Activated naive CD4-positive, alpha-beta T cell treated with anti-CD3 and anti-CD28 coated beads, Interleukin-2, amount 50 U/mL, for 24 hours (primary cell): ENCODE measurements at regions not wholly inside any gene's neighbourhood (a gene's known extent, or its start where the extent isn't known, plus 50 kb on each side); places are given as distances from the start of the nearest gene placed in this dataset.
A peak's percentile ranks its signal among the peaks of the same experiment; 100 is the strongest.

Source experiments
- H3K27ac Mint-ChIP-seq: one replicate; pipeline ENCODE4 v1.8.0; 2021; ENCODE audit warnings: mild to moderate bottlenecking, mixed read lengths
- H3K27me3 Mint-ChIP-seq: one replicate; pipeline ENCODE4 v1.8.0; 2021; ENCODE audit warnings: mixed read lengths
- H3K36me3 Mint-ChIP-seq: one replicate; pipeline ENCODE4 v1.8.0; 2021; ENCODE audit warnings: mixed read lengths
- H3K4me1 Mint-ChIP-seq: one replicate; pipeline ENCODE4 v1.8.0; 2021; ENCODE audit warnings: mixed read lengths
- H3K4me3 Mint-ChIP-seq: one replicate; pipeline ENCODE4 v1.8.0; 2021; ENCODE audit warnings: mild to moderate bottlenecking, mixed read lengths
- H3K9me3 Mint-ChIP-seq: one replicate; pipeline ENCODE4 v1.8.0; 2021; ENCODE audit warnings: mixed read lengths

GRCh38 chr6:17020889-17021538, 80.8 kb upstream of the STMND1 start:
- peaks cover 7% of the 10 kb centered on the region for H3K27me3 Mint-ChIP-seq
- peaks cover 7% of the 10 kb centered on the region for H3K36me3 Mint-ChIP-seq
- H3K4me3 Mint-ChIP-seq = no peak overlapping the region
- peaks cover 6% of the 10 kb centered on the region for H3K4me1 Mint-ChIP-seq
- H3K27ac Mint-ChIP-seq = no peak overlapping the region
- H3K9me3 Mint-ChIP-seq = peaks cover 17% of the 10 kb centered on the region

GRCh38 chr6:17018425-17018824, 83.4 kb upstream of the STMND1 start:
- Mint-ChIP-seq H3K27ac (no peak overlapping the region), H3K36me3 (peaks cover 1% of the 10 kb centered on the region), H3K27me3 (peaks cover 8% of the 10 kb centered on the region), H3K9me3 (peaks cover 3% of the 10 kb centered on the region), H3K4me1 (peaks cover 16% of the 10 kb centered on the region), H3K4me3 (no peak overlapping the region)

GRCh38 chr6:17017416-17017815, 84.4 kb upstream of the STMND1 start:
- H3K27ac Mint-ChIP-seq = no peak overlapping the region
- peaks cover 1% of the 10 kb centered on the region for H3K36me3 Mint-ChIP-seq
- H3K4me1 Mint-ChIP-seq = peaks cover 16% of the 10 kb centered on the region
- no peak overlapping the region for H3K4me3 Mint-ChIP-seq
- no peaks in the 10 kb centered on the region for H3K9me3 Mint-ChIP-seq
- peaks cover 9% of the 10 kb centered on the region for H3K27me3 Mint-ChIP-seq

GRCh38 chr6:17015551-17016381, 86.1 kb upstream of the STMND1 start:
- Mint-ChIP-seq H3K4me3 (peak overlapping the region; percentile 79), H3K36me3 (peaks cover 1% of the 10 kb centered on the region), H3K27ac (peak overlapping the region; percentile 48), H3K27me3 (peaks cover 9% of the 10 kb centered on the region), H3K9me3 (peaks cover 4% of the 10 kb centered on the region), H3K4me1 (peaks cover 16% of the 10 kb centered on the region)

GRCh38 chr6:17015144-17015543, 86.7 kb upstream of the STMND1 start:
- H3K4me3 Mint-ChIP-seq = peak overlapping the region; percentile 71
- H3K9me3 Mint-ChIP-seq = peaks cover 7% of the 10 kb centered on the region
- peaks cover 1% of the 10 kb centered on the region for H3K36me3 Mint-ChIP-seq
- H3K27ac Mint-ChIP-seq = peak overlapping the region; percentile 48
- H3K27me3 Mint-ChIP-seq = peaks cover 9% of the 10 kb centered on the region
- H3K4me1 Mint-ChIP-seq = peaks cover 16% of the 10 kb centered on the region

GRCh38 chr6:17013701-17014100, 88.1 kb upstream of the STMND1 start:
- Mint-ChIP-seq H3K27me3 (peaks cover 7% of the 10 kb centered on the region), H3K4me1 (peaks cover 16% of the 10 kb centered on the region), H3K9me3 (peaks cover 7% of the 10 kb centered on the region), H3K36me3 (peaks cover 1% of the 10 kb centered on the region), H3K4me3 (no peak overlapping the region), H3K27ac (no peak overlapping the region)

GRCh38 chr6:17012421-17013225, 89.2 kb upstream of the STMND1 start:
- H3K27ac Mint-ChIP-seq = no peak overlapping the region
- H3K4me1 Mint-ChIP-seq = peaks cover 21% of the 10 kb centered on the region
- H3K9me3 Mint-ChIP-seq = peaks cover 12% of the 10 kb centered on the region
- H3K27me3 Mint-ChIP-seq = peaks cover 11% of the 10 kb centered on the region
- H3K36me3 Mint-ChIP-seq = peaks cover 3% of the 10 kb centered on the region
- no peak overlapping the region for H3K4me3 Mint-ChIP-seq

- Mint-ChIP-seq H3K36me3 (peaks cover 3% of the 10 kb centered on the region), H3K4me1 (peaks cover 21% of the 10 kb centered on the region), H3K9me3 (peaks cover 13% of the 10 kb centered on the region), H3K27me3 (peaks cover 9% of the 10 kb centered on the region), H3K4me3 (no peak overlapping the region), H3K27ac (no peak overlapping the region)
These were observed 89.9 kb upstream of the STMND1 start for GRCh38 chr6:17011985-17012384.

- peaks cover 13% of the 10 kb centered on the region for H3K9me3 Mint-ChIP-seq
- no peak overlapping the region for H3K4me3 Mint-ChIP-seq
- peaks cover 1% of the 10 kb centered on the region for H3K36me3 Mint-ChIP-seq
- H3K4me1 Mint-ChIP-seq = peaks cover 5% of the 10 kb centered on the region
- H3K27me3 Mint-ChIP-seq = peaks cover 19% of the 10 kb centered on the region
- H3K27ac Mint-ChIP-seq = peak overlapping the region; percentile 12
These were observed 94.1 kb upstream of the STMND1 start for GRCh38 chr6:17007749-17008148.

- H3K4me1 Mint-ChIP-seq = peaks cover 5% of the 10 kb centered on the region
- peaks cover 23% of the 10 kb centered on the region for H3K27me3 Mint-ChIP-seq
- H3K4me3 Mint-ChIP-seq = no peak overlapping the region
- H3K9me3 Mint-ChIP-seq = peaks cover 13% of the 10 kb centered on the region
- H3K27ac Mint-ChIP-seq = no peak overlapping the region
- peaks cover 1% of the 10 kb centered on the region for H3K36me3 Mint-ChIP-seq
These were observed 95.3 kb upstream of the STMND1 start for GRCh38 chr6:17006543-17006942.

GRCh38 chr6:17004269-17004668, 97.6 kb upstream of the STMND1 start:
- Mint-ChIP-seq H3K4me1 (peaks cover 5% of the 10 kb centered on the region), H3K27me3 (peaks cover 23% of the 10 kb centered on the region), H3K27ac (no peak overlapping the region), H3K9me3 (peaks cover 6% of the 10 kb centered on the region), H3K36me3 (peaks cover 1% of the 10 kb centered on the region), H3K4me3 (no peak overlapping the region)

GRCh38 chr6:17002123-17002522, 99.7 kb upstream of the STMND1 start:
- H3K9me3 Mint-ChIP-seq = no peaks in the 10 kb centered on the region
- no peaks in the 10 kb centered on the region for H3K4me1 Mint-ChIP-seq
- H3K36me3 Mint-ChIP-seq = no peaks in the 10 kb centered on the region
- no peak overlapping the region for H3K27ac Mint-ChIP-seq
- peaks cover 24% of the 10 kb centered on the region for H3K27me3 Mint-ChIP-seq
- H3K4me3 Mint-ChIP-seq = no peak overlapping the region

- Mint-ChIP-seq H3K36me3 (no peaks in the 10 kb centered on the region), H3K27me3 (peaks cover 23% of the 10 kb centered on the region), H3K27ac (no peak overlapping the region), H3K9me3 (no peaks in the 10 kb centered on the region), H3K4me3 (no peak overlapping the region), H3K4me1 (no peaks in the 10 kb centered on the region)
These were observed 100.7 kb upstream of the STMND1 start for GRCh38 chr6:17001188-17001587.

GRCh38 chr6:16999491-17000436, 102.1 kb upstream of the STMND1 start:
- Mint-ChIP-seq H3K36me3 (no peaks in the 10 kb centered on the region), H3K27ac (peak overlapping the region; percentile 3), H3K4me1 (no peaks in the 10 kb centered on the region), H3K4me3 (no peak overlapping the region), H3K9me3 (no peaks in the 10 kb centered on the region), H3K27me3 (peaks cover 16% of the 10 kb centered on the region)

- no peak overlapping the region for H3K27ac Mint-ChIP-seq
- no peaks in the 10 kb centered on the region for H3K36me3 Mint-ChIP-seq
- no peak overlapping the region for H3K4me3 Mint-ChIP-seq
- no peaks in the 10 kb centered on the region for H3K4me1 Mint-ChIP-seq
- H3K27me3 Mint-ChIP-seq = peaks cover 12% of the 10 kb centered on the region
- no peaks in the 10 kb centered on the region for H3K9me3 Mint-ChIP-seq
These were observed 103.4 kb upstream of the STMND1 start for GRCh38 chr6:16998461-16998860.
